ENCODE measurements at regions not wholly inside any gene's neighbourhood (a gene's known extent, or its start where the extent isn't known, plus 50 kb on each side); places are given as distances from the start of the nearest gene placed in this dataset.

DNA sequence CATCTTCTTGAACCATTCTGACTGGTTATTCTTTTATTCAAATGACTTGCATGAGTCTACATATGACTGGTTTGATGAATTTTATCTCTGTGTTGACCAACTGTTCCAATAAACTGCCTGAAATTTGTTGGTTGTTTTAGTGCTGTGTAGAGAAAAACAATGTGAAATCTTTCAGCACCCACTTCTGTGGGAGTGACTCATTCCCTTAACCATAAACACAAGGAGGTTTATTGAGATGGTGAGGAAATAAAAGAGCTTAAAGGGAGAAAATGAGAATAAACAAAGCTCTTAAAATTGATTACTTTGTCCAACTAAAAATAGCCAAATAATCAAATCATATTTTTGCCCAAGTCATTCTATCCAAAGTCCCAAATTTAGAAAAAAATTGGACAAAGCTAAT is 341.1 kb downstream of the TGFB2 start:
- DNase-seq: peak; percentile 66

DNA sequence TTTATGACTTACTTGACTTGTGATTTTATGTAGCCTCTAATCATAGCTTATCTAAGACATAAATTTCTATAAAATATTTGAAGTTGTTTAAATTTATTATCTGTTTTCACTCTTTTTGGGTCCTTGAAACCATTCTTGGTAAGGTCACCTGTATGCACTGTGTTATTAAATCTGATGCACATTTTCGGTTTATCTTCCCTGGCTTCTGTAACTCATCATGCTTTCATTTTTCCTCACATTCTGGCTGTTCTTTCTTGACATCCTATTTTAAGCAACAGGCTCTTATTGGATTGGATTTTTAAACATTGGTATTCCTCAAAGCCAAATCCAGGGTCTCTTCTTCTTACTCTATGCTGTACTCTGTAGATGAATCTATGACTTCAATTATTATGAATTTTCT is 341.6 kb downstream of the TGFB2 start:
- DNase-seq: no peak

GRCh38 chr1:218692808-218693207 is 347.7 kb downstream of the TGFB2 start:
- no peak for DNase-seq

GRCh38 chr1:218693599-218693998 is 348.5 kb downstream of the TGFB2 start:
- DNase-seq: no peak

DNA sequence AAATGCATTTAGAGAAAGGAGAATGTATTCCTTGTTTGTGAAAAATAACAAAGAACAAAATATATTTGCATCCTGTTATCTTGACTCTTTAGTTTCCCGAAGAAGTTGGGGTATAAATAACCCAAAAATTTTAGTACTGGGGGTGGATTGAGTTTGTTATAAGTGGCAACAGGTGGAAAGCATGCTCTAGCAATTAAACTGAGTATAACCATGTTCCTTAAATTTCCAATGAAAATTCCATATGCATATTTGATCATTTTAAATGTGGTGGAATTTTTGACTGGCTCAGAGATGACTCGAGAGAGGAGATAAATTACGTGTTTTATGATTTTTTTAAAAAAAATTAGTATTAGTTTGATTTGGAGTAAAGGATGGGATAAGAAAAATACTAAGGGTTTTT is 348.9 kb downstream of the TGFB2 start:
- DNase-seq: no peak

- DNase-seq: no peak
Measured at GRCh38 chr1:218694636-218695035, 349.5 kb downstream of the TGFB2 start.

- no peak for DNase-seq
Measured at GRCh38 chr1:218695525-218695924, 350.4 kb downstream of the TGFB2 start.

GRCh38 chr1:218698141-218698540 is 353.0 kb downstream of the TGFB2 start:
- no peak for DNase-seq

- DNase-seq: no peak
Measured at GRCh38 chr1:218699421-218699820, 354.3 kb downstream of the TGFB2 start.

GRCh38 chr1:218699865-218700264 is 354.7 kb downstream of the TGFB2 start:
- no peak for DNase-seq

GRCh38 chr1:218700666-218701065 is 355.5 kb downstream of the TGFB2 start:
- DNase-seq: no peak

DNA sequence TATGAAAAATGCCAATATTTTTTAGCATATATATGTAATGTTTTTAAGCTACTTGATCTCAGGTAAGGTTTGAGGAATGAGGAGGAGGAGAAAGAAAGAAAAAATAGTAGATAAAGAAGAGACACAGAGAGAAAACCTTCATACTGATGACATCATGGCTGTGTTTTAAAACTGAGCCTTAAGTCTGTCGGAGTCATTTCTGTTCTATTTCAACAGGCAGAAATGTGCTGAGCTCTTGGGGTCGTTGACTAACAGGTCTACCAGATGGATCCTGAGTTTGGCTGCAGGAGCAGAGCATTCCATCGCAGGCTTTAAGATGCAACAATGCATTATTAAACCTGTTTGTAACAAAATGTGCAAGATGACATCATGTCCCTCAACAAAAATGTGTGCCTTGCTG is 356.0 kb downstream of the TGFB2 start:
- DNase-seq: no peak

- DNase-seq: no peak
Measured at GRCh38 chr1:218702775-218703174, 357.6 kb downstream of the TGFB2 start.

GRCh38 chr1:218703836-218704235 is 358.7 kb downstream of the TGFB2 start:
- no peak for DNase-seq

DNA sequence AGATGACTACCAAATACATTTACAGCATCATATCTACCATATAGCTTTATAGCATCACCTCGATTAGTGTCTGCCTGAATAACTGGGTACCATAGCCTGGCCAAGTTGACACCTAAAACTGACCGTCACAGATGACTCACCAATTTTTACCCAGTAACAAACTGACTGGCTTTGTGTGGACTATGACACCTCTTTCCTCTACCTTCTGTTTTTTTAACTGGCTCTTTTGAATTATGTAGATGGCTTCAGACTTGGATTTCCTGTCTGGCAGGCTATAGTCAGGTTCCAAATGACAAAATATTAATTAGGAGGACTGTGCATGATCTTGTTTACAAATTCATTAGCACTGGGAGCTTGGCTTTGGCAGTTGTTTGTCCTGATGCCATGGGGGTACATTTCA is 360.3 kb downstream of the TGFB2 start:
- DNase-seq: peak; percentile 30

- peak; percentile 98 for DNase-seq
Measured at GRCh38 chr1:218705911-218706893, 361.1 kb downstream of the TGFB2 start.

DNA sequence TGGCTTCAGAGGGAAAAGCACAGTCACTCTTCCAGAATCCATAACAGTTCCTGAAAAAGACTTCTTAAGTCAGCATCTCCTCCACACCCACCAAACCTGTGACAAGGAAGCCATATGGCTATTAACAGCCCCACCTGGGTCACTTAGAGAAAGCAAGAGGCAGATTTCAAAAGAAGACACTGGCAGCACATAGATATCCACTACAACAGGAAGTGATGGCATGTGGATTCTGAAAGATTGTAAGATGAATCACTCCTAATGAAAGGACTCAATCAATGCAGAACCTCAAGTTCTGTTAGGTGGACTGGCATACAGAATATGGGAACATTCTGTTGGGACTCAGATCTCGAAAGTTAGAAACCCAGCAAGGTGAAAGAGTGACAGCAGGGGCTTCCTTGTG is 365.9 kb downstream of the TGFB2 start:
- peak; percentile 36 for DNase-seq

- peak; percentile 59 for DNase-seq
Measured at GRCh38 chr1:218711884-218712674, 366.9 kb downstream of the TGFB2 start.

DNA sequence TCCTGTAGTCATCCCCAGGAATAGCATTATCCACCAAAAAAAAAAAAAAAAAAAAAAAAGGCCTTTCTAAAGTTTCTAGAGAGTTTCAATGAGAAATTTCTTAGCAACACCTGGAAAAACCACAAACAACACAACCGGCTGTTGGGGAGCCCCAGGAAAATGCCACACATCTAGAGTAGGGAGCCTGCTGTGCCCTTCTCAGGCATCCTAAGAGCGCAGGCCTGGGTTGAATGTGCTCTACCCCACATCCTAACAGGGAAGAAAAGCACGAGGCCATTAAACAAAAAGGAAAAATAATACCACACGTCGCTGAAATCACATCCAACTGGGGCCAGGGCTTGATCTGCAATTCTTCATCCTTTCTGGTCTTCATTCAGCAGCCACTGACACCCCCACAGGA is 367.5 kb downstream of the TGFB2 start:
- DNase-seq: no peak

- no peak for DNase-seq
Measured at GRCh38 chr1:218715961-218716669, 371.0 kb downstream of the TGFB2 start.

- DNase-seq: peak; percentile 43
Measured at GRCh38 chr1:218717575-218717974, 372.4 kb downstream of the TGFB2 start.

DNA sequence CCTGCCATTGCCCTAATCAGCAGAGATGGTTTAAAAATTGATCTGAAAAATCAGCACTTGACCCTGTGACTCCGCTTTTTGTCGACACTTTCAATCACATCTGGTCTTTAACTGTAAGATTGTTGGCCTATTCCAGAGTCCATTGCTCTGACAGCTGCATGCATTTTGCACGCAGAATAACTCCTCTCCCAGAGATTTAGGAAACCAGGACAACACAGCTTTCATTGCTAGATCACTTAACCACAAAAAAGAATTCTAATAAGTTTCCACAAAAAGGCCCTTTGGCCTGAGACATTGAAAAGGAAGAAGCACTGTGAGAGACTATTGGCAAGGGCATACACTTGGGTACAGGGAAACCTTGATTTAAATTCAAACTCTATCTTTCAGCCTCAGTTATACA is 373.1 kb downstream of the TGFB2 start:
- DNase-seq: no peak

DNA sequence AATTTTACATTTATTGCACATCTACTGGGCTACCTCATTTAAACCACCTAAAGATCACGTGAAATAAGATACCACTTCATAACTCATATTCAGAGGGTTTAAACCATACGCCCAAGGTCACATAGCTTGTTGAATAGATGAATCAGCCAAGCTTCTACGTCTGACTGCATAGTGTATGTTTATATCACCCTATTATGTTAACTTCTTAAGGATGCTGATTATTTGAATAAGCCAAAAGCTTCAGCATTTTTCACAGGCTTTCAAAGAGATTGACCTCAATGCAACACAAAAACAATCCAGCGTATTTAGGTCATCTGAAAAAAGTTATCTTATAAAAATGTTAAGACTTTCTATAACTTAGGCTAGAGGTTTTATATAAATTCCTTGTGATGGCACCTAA is 373.8 kb downstream of the TGFB2 start:
- peak; percentile 53 for DNase-seq

All from EL (cell line).